Kidney (tissue), 13 donors: ENCODE measurements at regions not wholly inside any gene's neighbourhood (a gene's known extent, or its start where the extent isn't known, plus 50 kb on each side); places are given as distances from the start of the nearest gene placed in this dataset.

ENCODE experiments used
- DNase-seq, 5 donors: peaks; one replicate each; pipeline ENCODE4 v3.0.0-alpha.2; 2013 to 2020
- FAIRE-seq: peaks from 2 replicates; lab custom pipeline; 2012; peaks lifted over from hg19 to GRCh38; lab: Jason Lieb, UNC
- H3K27ac ChIP-seq, 2 donors: one replicate each; pipeline ENCODE4 v1.7.0; 2013; ENCODE audit warnings: low read depth in 2 of 2, low read length in 2 of 2, inconsistent platforms in 1 of 2
- H3K27me3 ChIP-seq: one replicate; pipeline ENCODE4 v1.7.1; 2013; ENCODE audit warnings: low read length, inconsistent platforms; ENCODE audit not compliant: control insufficient read depth, insufficient read depth
- H3K36me3 ChIP-seq, 3 donors: one replicate each; pipeline versions ENCODE4 v1.7.0 to v1.7.1; 2013; ENCODE audit warnings: low read length in 3 of 3, control low read depth in 1 of 3, inconsistent platforms in 1 of 3; ENCODE audit not compliant: insufficient read depth in 3 of 3, control insufficient read depth in 2 of 3
- H3K4me1 ChIP-seq, 3 donors: one replicate each; pipeline versions ENCODE4 v1.7.0 to v1.7.1; 2013; ENCODE audit warnings: low read length in 3 of 3, inconsistent platforms in 1 of 3, low read depth in 1 of 3; ENCODE audit not compliant: control insufficient read depth in 2 of 3, insufficient read depth in 2 of 3
- H3K4me3 ChIP-seq, 3 donors: one replicate each; pipeline versions ENCODE4 v1.7.0 to v1.8.1; 2013; ENCODE audit warnings: low read length in 3 of 3, control low read depth in 1 of 3, inconsistent platforms in 1 of 3
- H3K9ac ChIP-seq, 3 donors: one replicate each; pipeline versions ENCODE4 v1.7.0 to v1.7.1; 2013; ENCODE audit warnings: low read length in 3 of 3, control low read depth in 1 of 3, inconsistent platforms in 1 of 3
- H3K9me3 ChIP-seq, 3 donors: one replicate each; pipeline versions ENCODE4 v1.7.0 to v1.7.1; 2013; ENCODE audit warnings: low read length in 3 of 3, control low read depth in 1 of 3, inconsistent platforms in 1 of 3; ENCODE audit not compliant: control insufficient read depth in 2 of 3, insufficient read depth in 1 of 3
- CTCF ChIP-seq: IDR thresholded peaks from 3 replicates; pipeline ENCODE4 v1.5.1; 2012; ENCODE audit warnings: mild to moderate bottlenecking, moderate library complexity, borderline replicate concordance; ENCODE audit not compliant: insufficient read depth; ENCODE audit errors: extremely low read depth
- intact Hi-C: fragments of 100-400 bp; cut with DNase I; formaldehyde crosslinking; loops from one replicate; pipeline ENCODE4 v1.11.1; 2022
- donor health status: control.
- donor health status: control.
- donor health status: control.
- donor health status: control.
- donor health status: control.
- donor health status: DM: yes; HTN: yes; CAD: no.
- donor health status: Normal renal cell carcinoma (clear cell type).

GRCh38 chr2:144230448-144231085 is 289.4 kb downstream of the ZEB2 start:
- no peaks in the 10 kb centered on the region for H3K9me3 ChIP-seq
- H3K4me1 ChIP-seq: no peaks in the 10 kb centered on the region
- H3K4me3 ChIP-seq: no peak overlapping the region
- DNase-seq: no peak
- H3K27me3 ChIP-seq: no peaks in the 10 kb centered on the region
- H3K27ac ChIP-seq: no peak overlapping the region
- no peak for TF ChIP-seq CTCF
- intact Hi-C loops: no loop called here
- FAIRE-seq: no peak
- no peak overlapping the region for H3K9ac ChIP-seq
- no peaks in the 10 kb centered on the region for H3K36me3 ChIP-seq

GRCh38 chr2:144230033-144230432 is 289.9 kb downstream of the ZEB2 start:
- FAIRE-seq: no peak
- no peaks in the 10 kb centered on the region for H3K9me3 ChIP-seq
- H3K27ac ChIP-seq: no peak overlapping the region
- no peak for TF ChIP-seq CTCF
- H3K36me3 ChIP-seq: no peaks in the 10 kb centered on the region
- no peaks in the 10 kb centered on the region for H3K4me1 ChIP-seq
- DNase-seq: no peak
- intact Hi-C loops: no loop called here
- H3K4me3 ChIP-seq: no peak overlapping the region
- H3K9ac ChIP-seq: no peak overlapping the region
- no peaks in the 10 kb centered on the region for H3K27me3 ChIP-seq

- Histone ChIP-seq H3K4me3 (no peak overlapping the region), H3K36me3 (no peaks in the 10 kb centered on the region), H3K9me3 (no peaks in the 10 kb centered on the region), H3K9ac (no peak overlapping the region), H3K4me1 (no peaks in the 10 kb centered on the region), H3K27me3 (no peaks in the 10 kb centered on the region), H3K27ac (no peak overlapping the region)
- DNase-seq: no peak
- intact Hi-C loops: no loop called here
- no peak for TF ChIP-seq CTCF
- FAIRE-seq: no peak
Observed at GRCh38 chr2:144229296-144229695, 290.6 kb downstream of the ZEB2 start.
